Sigmoid colon (tissue), 4 donors: ENCODE measurements at regions not wholly inside any gene's neighbourhood (a gene's known extent, or its start where the extent isn't known, plus 50 kb on each side); places are given as distances from the start of the nearest gene placed in this dataset.

ENCODE experiments used
- EP300 ChIP-seq, 4 donors: sonication (generic); formaldehyde crosslinking; IDR thresholded peaks; one replicate each; pipeline ENCODE4 v1.6.1; 2017; ENCODE audit warnings: antibody characterized with exemption in 4 of 4
- POLR2A ChIP-seq, 2 donors: fragments of 450-650 bp; IDR thresholded peaks; one replicate each; pipeline ENCODE4 v1.6.1; 2016; ENCODE audit warnings: antibody characterized with exemption in 2 of 2, mild to moderate bottlenecking in 2 of 2, moderate library complexity in 2 of 2
- TF ChIP-seq, protein P1 (sequence below), 4 experiments: fragments of 450-650 bp in 3 of 4; fragments of 200-600 bp in 1 of 4; IDR thresholded peaks; one replicate each; pipeline ENCODE4 v1.5.1; 2016 to 2019; ENCODE audit warnings: antibody characterized with exemption in 4 of 4, mild to moderate bottlenecking in 3 of 4, moderate library complexity in 2 of 4

- TF ChIP-seq, protein P1, sequence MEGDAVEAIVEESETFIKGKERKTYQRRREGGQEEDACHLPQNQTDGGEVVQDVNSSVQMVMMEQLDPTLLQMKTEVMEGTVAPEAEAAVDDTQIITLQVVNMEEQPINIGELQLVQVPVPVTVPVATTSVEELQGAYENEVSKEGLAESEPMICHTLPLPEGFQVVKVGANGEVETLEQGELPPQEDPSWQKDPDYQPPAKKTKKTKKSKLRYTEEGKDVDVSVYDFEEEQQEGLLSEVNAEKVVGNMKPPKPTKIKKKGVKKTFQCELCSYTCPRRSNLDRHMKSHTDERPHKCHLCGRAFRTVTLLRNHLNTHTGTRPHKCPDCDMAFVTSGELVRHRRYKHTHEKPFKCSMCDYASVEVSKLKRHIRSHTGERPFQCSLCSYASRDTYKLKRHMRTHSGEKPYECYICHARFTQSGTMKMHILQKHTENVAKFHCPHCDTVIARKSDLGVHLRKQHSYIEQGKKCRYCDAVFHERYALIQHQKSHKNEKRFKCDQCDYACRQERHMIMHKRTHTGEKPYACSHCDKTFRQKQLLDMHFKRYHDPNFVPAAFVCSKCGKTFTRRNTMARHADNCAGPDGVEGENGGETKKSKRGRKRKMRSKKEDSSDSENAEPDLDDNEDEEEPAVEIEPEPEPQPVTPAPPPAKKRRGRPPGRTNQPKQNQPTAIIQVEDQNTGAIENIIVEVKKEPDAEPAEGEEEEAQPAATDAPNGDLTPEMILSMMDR (IDR thresholded peaks at IDR 0.05), result no peak
- TF ChIP-seq POLR2A (IDR thresholded peaks at IDR 0.05) (no peak), EP300 (IDR thresholded peaks at IDR 0.05) (no peak)
Measured at GRCh38 chr9:16356196-16356765, 514.2 kb downstream of the BNC2 start.
